Ascending aorta (tissue), 2 donors: ENCODE measurements at regions not wholly inside any gene's neighbourhood (a gene's known extent, or its start where the extent isn't known, plus 50 kb on each side); places are given as distances from the start of the nearest gene placed in this dataset.

Experiments
- DNase-seq, 2 donors: peaks; one replicate each; pipeline ENCODE4 v3.0.0-alpha.2; 2019; ENCODE audit warnings: low spot score in 2 of 2
- H3K27ac ChIP-seq, 2 donors: fragments of 200-600 bp; sonication (generic); one replicate each; pipeline ENCODE4 v1.5.1; 2016 to 2017; ENCODE audit warnings: mild to moderate bottlenecking in 1 of 2
- H3K27me3 ChIP-seq: fragments of 200-600 bp; sonication (generic); one replicate; pipeline ENCODE4 v1.5.1; 2017
- H3K36me3 ChIP-seq, 2 donors: fragments of 200-600 bp; sonication (generic); one replicate each; pipeline ENCODE4 v1.5.1; 2016
- H3K4me1 ChIP-seq, 2 donors: fragments of 200-600 bp; sonication (generic); one replicate each; pipeline ENCODE4 v1.5.1; 2016 to 2017; ENCODE audit warnings: mild to moderate bottlenecking in 1 of 2
- H3K4me3 ChIP-seq, 2 donors: fragments of 200-600 bp; sonication (generic); one replicate each; pipeline ENCODE4 v1.5.1; 2016 to 2017; ENCODE audit warnings: mild to moderate bottlenecking in 1 of 2
- H3K9me3 ChIP-seq, 2 donors: fragments of 200-600 bp; sonication (generic); one replicate each; pipeline ENCODE4 v1.5.1; 2016
- intact Hi-C: fragments of 100-400 bp; cut with DNase I; formaldehyde crosslinking; loops from one replicate; pipeline ENCODE4 v1.15.1; 2023
- TF ChIP-seq, protein P1 (sequence below), 3 experiments: fragments of 200-600 bp in 2 of 3; fragments of 450-650 bp in 1 of 3; sonication (generic) in 2 of 3; IDR thresholded peaks; one replicate each; pipeline ENCODE4 v1.5.1; 2016 to 2019; ENCODE audit warnings: antibody characterized with exemption in 3 of 3, mild to moderate bottlenecking in 1 of 3, moderate library complexity in 1 of 3

DNA sequence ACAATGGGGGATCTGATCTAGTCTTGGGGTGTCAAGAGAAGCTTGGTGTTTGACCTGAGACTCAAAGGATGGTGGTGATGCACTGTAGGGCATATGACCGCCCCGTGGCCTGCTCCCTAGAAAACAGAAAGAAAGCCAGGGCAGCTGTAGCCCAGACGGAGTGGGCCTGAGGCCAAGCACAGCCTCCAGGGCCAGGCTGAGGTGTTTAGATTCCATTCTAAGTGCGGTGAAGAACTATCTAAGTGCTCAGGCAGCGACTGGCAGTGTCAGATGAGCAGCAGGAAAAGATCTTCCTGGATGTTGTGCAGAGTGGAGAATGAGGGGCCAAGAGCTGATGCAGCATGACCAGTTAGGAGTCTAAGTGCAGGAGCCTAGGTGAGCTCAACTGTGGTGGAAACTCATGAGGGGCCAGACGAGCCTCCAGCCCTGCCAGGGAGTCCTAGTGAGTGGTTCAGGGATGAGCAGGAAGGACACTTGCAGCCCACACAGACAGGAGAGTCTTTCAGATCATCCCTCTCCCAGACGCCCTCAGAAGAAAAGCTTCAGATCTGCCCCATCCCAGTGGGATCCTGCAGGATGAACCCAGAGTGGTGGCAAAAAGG lies 314.2 kb upstream of the CCL2 start:
- H3K27me3 ChIP-seq: no peaks in the 10 kb centered on the region
- H3K9me3 ChIP-seq: no peaks in the 10 kb centered on the region
- H3K36me3 ChIP-seq: no peaks in the 10 kb centered on the region
- no peak for DNase-seq
- no peaks in the 10 kb centered on the region for H3K4me1 ChIP-seq
- H3K4me3 ChIP-seq: no peak overlapping the region
- no peak overlapping the region for H3K27ac ChIP-seq
- TF ChIP-seq, protein P1, sequence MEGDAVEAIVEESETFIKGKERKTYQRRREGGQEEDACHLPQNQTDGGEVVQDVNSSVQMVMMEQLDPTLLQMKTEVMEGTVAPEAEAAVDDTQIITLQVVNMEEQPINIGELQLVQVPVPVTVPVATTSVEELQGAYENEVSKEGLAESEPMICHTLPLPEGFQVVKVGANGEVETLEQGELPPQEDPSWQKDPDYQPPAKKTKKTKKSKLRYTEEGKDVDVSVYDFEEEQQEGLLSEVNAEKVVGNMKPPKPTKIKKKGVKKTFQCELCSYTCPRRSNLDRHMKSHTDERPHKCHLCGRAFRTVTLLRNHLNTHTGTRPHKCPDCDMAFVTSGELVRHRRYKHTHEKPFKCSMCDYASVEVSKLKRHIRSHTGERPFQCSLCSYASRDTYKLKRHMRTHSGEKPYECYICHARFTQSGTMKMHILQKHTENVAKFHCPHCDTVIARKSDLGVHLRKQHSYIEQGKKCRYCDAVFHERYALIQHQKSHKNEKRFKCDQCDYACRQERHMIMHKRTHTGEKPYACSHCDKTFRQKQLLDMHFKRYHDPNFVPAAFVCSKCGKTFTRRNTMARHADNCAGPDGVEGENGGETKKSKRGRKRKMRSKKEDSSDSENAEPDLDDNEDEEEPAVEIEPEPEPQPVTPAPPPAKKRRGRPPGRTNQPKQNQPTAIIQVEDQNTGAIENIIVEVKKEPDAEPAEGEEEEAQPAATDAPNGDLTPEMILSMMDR (IDR thresholded peaks at IDR 0.05): no peak
- intact Hi-C loops: no loop called here

DNA sequence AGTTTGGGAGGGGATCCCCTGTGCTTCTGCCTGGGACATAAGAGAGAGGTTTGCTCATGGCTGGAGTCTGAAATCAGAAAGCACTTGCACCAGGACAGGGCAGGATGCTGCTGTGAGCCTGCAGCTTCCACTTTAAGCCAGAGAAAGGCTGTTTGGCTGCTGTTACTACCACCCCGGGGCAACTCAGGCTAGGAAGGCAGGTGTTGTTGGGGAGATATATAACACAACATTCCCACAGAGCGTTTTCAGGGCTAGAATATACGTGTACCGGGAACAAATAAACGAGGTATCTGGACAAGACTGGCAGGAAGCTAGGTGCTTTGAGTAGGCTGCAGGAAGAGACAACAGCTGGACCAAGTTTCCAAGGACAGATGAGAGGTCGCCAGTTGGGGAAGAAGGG lies 313.3 kb upstream of the CCL2 start:
- no peaks in the 10 kb centered on the region for H3K27me3 ChIP-seq
- no peaks in the 10 kb centered on the region for H3K4me1 ChIP-seq
- H3K9me3 ChIP-seq: no peaks in the 10 kb centered on the region
- no peak overlapping the region for H3K27ac ChIP-seq
- TF ChIP-seq, protein P1 (IDR thresholded peaks at IDR 0.05): no peak
- intact Hi-C loops: no loop called here
- no peaks in the 10 kb centered on the region for H3K36me3 ChIP-seq
- no peak for DNase-seq
- no peak overlapping the region for H3K4me3 ChIP-seq

DNA sequence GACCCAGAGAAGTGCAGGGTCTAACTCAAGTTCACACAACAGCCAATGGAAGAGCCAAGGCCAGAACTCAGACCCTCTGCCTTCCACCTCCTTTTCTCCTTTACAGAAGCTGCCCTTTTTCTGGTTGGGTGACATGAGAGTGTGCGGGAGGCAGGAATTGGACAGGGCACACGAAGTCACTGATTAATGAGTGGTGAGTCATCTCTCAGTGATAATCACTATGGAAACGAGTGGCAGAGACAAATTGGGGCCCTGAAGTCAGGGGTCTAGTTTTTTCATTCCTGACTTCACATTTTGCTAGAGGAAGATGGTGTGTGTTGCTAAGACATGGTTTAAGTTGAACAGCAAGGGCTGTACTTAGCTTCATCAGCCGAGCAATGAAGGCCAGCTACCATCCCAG lies 312.7 kb upstream of the CCL2 start:
- Histone ChIP-seq H3K4me1 (no peaks in the 10 kb centered on the region), H3K27me3 (no peaks in the 10 kb centered on the region), H3K36me3 (no peaks in the 10 kb centered on the region), H3K4me3 (no peak overlapping the region), H3K27ac (no peak overlapping the region), H3K9me3 (no peaks in the 10 kb centered on the region)
- TF ChIP-seq, protein P1 (IDR thresholded peaks at IDR 0.05): no peak
- intact Hi-C loops: no loop called here
- no peak for DNase-seq

DNA sequence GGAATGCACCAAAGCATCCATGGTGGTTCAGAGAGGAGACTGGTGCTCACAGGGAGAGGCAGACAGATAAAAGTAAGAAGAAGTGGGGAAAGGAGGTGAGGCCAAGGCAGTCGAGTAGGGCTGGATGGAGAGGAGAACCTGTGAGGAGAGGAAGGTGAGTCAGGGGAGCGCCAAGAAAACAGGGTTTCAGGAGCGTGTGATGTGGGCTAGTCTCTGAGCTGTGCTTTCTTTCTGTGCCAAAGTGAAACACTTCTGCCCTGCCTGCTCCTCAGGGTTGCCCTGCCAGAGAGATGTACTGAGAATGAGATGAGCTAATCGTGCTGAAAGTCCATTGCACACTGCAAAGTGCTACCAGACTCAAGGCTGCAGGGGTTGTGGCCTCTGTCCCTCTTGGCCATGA lies 310.7 kb upstream of the CCL2 start:
- H3K4me3 ChIP-seq: no peak overlapping the region
- DNase-seq: no peak
- TF ChIP-seq, protein P1 (IDR thresholded peaks at IDR 0.05): no peak
- no peaks in the 10 kb centered on the region for H3K27me3 ChIP-seq
- H3K9me3 ChIP-seq: no peaks in the 10 kb centered on the region
- no peak overlapping the region for H3K27ac ChIP-seq
- H3K4me1 ChIP-seq: no peaks in the 10 kb centered on the region
- intact Hi-C loops: no loop called here
- no peaks in the 10 kb centered on the region for H3K36me3 ChIP-seq

DNA sequence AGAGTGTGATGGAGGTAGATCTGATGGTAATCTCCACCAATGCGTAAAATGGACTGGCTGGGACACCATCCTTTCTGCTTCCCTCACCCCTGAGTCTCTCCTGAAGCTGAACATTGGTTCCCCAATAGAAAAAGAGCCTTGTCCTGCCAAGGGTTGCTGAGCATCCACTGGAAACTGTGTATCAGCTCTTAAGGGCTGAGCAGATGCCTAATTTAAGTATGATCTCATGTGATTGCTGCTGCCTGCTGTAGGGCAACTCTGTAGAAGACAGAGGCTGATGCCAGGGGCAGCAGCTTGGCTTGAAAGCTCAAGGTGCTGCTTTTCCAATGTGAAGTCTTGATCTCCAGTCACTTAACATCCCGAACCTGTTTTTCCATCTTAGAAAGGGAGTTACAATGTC lies 310.3 kb upstream of the CCL2 start:
- intact Hi-C loops: no loop called here
- no peak for DNase-seq
- Histone ChIP-seq H3K27me3 (no peaks in the 10 kb centered on the region), H3K9me3 (no peaks in the 10 kb centered on the region), H3K4me3 (no peak overlapping the region), H3K27ac (no peak overlapping the region), H3K4me1 (no peaks in the 10 kb centered on the region), H3K36me3 (no peaks in the 10 kb centered on the region)
- TF ChIP-seq, protein P1 (IDR thresholded peaks at IDR 0.05): no peak
